ENCODE measurements at regions not wholly inside any gene's neighbourhood (a gene's known extent, or its start where the extent isn't known, plus 50 kb on each side); places are given as distances from the start of the nearest gene placed in this dataset.

- Histone ChIP-seq H3K79me2 (ENCODE audit: insufficient read depth, low read length) (no peaks in the 10 kb centered on the region), H3K4me1 (ENCODE audit: insufficient read depth, low read length) (no peaks in the 10 kb centered on the region), H3K4me3 (replicated peaks in 1 of 3; ENCODE audit: insufficient read depth in 1 of 3, low read depth in 2 of 3, low read length in 3 of 3) (no peak overlapping the region), H3K27me3 (ENCODE audit: control insufficient read depth in 1 of 2, insufficient read depth in 2 of 2, low read length in 2 of 2) (peaks cover 0 to 4% of the 10 kb centered on the region in 2 experiments; a peak in 1 of 5 replicates), H3K9me3 (ENCODE audit: low read length) (peaks cover 11% of the 10 kb centered on the region; the same call in 1 of the 2 replicates), H4K20me1 (ENCODE audit: insufficient read depth, low read length) (no peaks in the 10 kb centered on the region), H3K4me2 (ENCODE audit: low read depth, low read length) (no peak overlapping the region), H3K27ac (ENCODE audit: extremely low read length, insufficient read depth, low read length) (no peak overlapping the region), H3K9ac (ENCODE audit: insufficient read depth, low read depth, low read length) (no peak overlapping the region), H3K36me3 (replicated peaks in 1 of 2; ENCODE audit: control insufficient read depth in 1 of 2, insufficient read depth in 2 of 2, low read length in 2 of 2) (no peaks in the 10 kb centered on the region), H2AFZ (ENCODE audit: low read length) (no peak overlapping the region)
- in situ Hi-C loops (cut with HindIII; ENCODE audit: extremely low pct_ligation_motif_present, low pct_unique_long_range_greater_than_20kb): no loop called here
- BruUV-seq (replicated peaks): no TSS peak
- FAIRE-seq (no peak), ATAC-seq (no peak), DNase-seq (ENCODE audit: low spot score) (no peak)
- TF ChIP-seq ZNF280D (CRISPR knock-in tag; IDR thresholded peaks at IDR 0.05) (no peak), KDM1A (CRISPR knock-in tag; IDR thresholded peaks at IDR 0.05) (no peak), ZBTB33 (CRISPR knock-in tag; IDR thresholded peaks at IDR 0.05) (no peak), FIP1L1 (IDR thresholded peaks at IDR 0.05; ENCODE audit: borderline replicate concordance, insufficient read depth, low read depth, low read length) (no peak)
- CTCF ChIA-PET (ENCODE audit: low intra/inter-chr PET ratio, low total read pairs): no interaction called here
- POLR2A ChIA-PET: no interaction called here
- intact Hi-C loops (cut with micrococcal nuclease; ENCODE audit: unreplicated experiment): no loop called here
Measured at GRCh38 chr1:185636848-185637247, 97.3 kb upstream of the HMCN1 start.
